Gastrocnemius medialis (tissue), 4 donors: ENCODE measurements at regions not wholly inside any gene's neighbourhood (a gene's known extent, or its start where the extent isn't known, plus 50 kb on each side); places are given as distances from the start of the nearest gene placed in this dataset.

Experiments
- POLR2A ChIP-seq, 2 donors: fragments of 450-650 bp; IDR thresholded peaks; one replicate each; pipeline ENCODE4 v1.6.1; 2017; ENCODE audit warnings: antibody characterized with exemption in 2 of 2, mild to moderate bottlenecking in 2 of 2, moderate library complexity in 2 of 2
- TF ChIP-seq, protein P1 (sequence below), 5 experiments: fragments of 450-650 bp in 3 of 5; fragments of 200-600 bp in 2 of 5; sonication (generic) in 2 of 5; IDR thresholded peaks in 4 of 5; conservative IDR thresholded peaks in 1 of 5; 1 replicate in 4 of 5; 2 replicates in 1 of 5; pipeline ENCODE4 v1.5.1; 2016 to 2019; ENCODE audit warnings: antibody characterized with exemption in 5 of 5, mild to moderate bottlenecking in 3 of 5, moderate library complexity in 3 of 5

DNA sequence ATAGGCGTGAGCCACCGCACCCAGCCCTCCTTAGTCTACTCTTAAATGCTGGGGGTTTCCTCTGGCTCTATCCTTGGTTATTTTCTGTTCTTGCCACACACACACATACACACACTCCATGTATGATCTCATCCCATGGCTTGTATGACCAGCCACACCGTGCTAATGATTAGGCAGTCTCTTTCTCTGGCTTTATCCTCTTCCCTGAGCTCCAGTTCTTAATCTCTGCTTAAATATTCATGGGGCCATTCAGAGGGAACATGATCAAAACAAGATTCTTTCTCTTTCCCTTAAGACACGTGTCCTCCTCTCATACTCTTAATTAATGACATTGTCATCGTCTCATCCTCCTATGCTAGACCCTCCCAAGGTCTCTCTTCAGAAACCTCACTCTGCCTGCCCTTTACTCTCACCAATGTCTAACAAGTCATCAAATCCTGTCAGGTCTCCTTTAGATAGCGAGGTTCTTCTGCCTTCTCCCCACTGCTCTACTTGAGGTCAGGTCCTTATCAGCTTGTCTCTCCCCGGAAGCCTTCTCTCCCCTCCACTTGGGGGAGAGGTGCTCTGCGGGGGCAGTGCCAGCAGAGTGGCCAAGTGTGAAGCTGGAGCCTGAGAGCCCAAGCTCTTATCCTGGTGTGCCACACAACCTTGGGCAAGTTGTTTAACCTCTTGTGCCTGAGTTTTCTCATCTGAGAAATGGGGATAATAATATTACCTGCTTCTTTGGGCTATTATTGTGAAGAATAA lies 83.0 kb upstream of the GNG12 start:
- TF ChIP-seq, protein P1, sequence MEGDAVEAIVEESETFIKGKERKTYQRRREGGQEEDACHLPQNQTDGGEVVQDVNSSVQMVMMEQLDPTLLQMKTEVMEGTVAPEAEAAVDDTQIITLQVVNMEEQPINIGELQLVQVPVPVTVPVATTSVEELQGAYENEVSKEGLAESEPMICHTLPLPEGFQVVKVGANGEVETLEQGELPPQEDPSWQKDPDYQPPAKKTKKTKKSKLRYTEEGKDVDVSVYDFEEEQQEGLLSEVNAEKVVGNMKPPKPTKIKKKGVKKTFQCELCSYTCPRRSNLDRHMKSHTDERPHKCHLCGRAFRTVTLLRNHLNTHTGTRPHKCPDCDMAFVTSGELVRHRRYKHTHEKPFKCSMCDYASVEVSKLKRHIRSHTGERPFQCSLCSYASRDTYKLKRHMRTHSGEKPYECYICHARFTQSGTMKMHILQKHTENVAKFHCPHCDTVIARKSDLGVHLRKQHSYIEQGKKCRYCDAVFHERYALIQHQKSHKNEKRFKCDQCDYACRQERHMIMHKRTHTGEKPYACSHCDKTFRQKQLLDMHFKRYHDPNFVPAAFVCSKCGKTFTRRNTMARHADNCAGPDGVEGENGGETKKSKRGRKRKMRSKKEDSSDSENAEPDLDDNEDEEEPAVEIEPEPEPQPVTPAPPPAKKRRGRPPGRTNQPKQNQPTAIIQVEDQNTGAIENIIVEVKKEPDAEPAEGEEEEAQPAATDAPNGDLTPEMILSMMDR (IDR thresholded peaks at IDR 0.05 in 4 of 5, conservative IDR thresholded peaks at IDR 0.05 in 1 of 5), result no peak
- TF ChIP-seq POLR2A (IDR thresholded peaks at IDR 0.05), result no peak
